Transverse colon (tissue), 4 donors: ENCODE measurements at regions not wholly inside any gene's neighbourhood (a gene's known extent, or its start where the extent isn't known, plus 50 kb on each side); places are given as distances from the start of the nearest gene placed in this dataset.

Experiments
- DNase-seq: peaks from one replicate; pipeline ENCODE4 v3.0.0-alpha.2; 2019
- H3K27ac ChIP-seq, 4 donors: fragments of 200-600 bp; sonication (generic); 2 replicates each; pipeline ENCODE4 v1.5.1; 2016 to 2018; ENCODE audit warnings: inconsistent platforms in 4 of 4
- H3K27me3 ChIP-seq: fragments of 200-600 bp; sonication (generic); 2 replicates; pipeline ENCODE4 v1.5.1; 2017; ENCODE audit warnings: inconsistent platforms
- H3K36me3 ChIP-seq, 4 donors: fragments of 200-600 bp; sonication (generic); 2 replicates each; pipeline ENCODE4 v1.5.1; 2017 to 2019; ENCODE audit warnings: inconsistent platforms in 4 of 4
- H3K4me1 ChIP-seq, 4 donors: fragments of 200-600 bp; sonication (generic); 2 replicates each; pipeline ENCODE4 v1.5.1; 2017 to 2020; ENCODE audit warnings: inconsistent platforms in 4 of 4
- H3K4me3 ChIP-seq, 4 donors: fragments of 200-600 bp; sonication (generic); 1 replicate in 1 of 4; 2 replicates in 3 of 4; pipeline versions ENCODE4 v1.5.1 to v1.6.1; 2017 to 2019; ENCODE audit warnings: inconsistent platforms in 4 of 4
- H3K9me3 ChIP-seq, 2 donors: fragments of 200-600 bp; sonication (generic); 2 replicates each; pipeline ENCODE4 v1.5.1; 2017 to 2019; ENCODE audit warnings: inconsistent platforms in 2 of 2
- CTCF ChIP-seq, 5 experiments: fragments of 200-600 bp in 3 of 5; fragments of 450-650 bp in 2 of 5; sonication (generic) in 3 of 5; IDR thresholded peaks; 1 replicate in 2 of 5; 2 replicates in 3 of 5; pipeline ENCODE4 v1.5.1; 2016 to 2017; ENCODE audit warnings: antibody characterized with exemption in 5 of 5, inconsistent platforms in 3 of 5, mild to moderate bottlenecking in 2 of 5, moderate library complexity in 1 of 5
- EP300 ChIP-seq: sonication (generic); formaldehyde crosslinking; IDR thresholded peaks from one replicate; pipeline ENCODE4 v1.6.1; 2017; ENCODE audit warnings: antibody characterized with exemption, low read depth
- POLR2A ChIP-seq: fragments of 450-650 bp; IDR thresholded peaks from one replicate; pipeline ENCODE4 v1.6.1; 2016; ENCODE audit warnings: antibody characterized with exemption, mild to moderate bottlenecking, moderate library complexity
- POLR2AphosphoS5 ChIP-seq, 3 donors: sonication (generic); formaldehyde crosslinking; IDR thresholded peaks; one replicate each; pipeline ENCODE4 v1.6.1; 2016; ENCODE audit warnings: antibody characterized with exemption in 3 of 3
- WGBS, 2 donors: methylation state at CpG; one replicate each; pipeline ENCODE4 v1.1.5; 2018; ENCODE audit warnings: low coverage in 1 of 2; 5-methylcytosine and 5-hydroxymethylcytosine counted together
- in situ Hi-C, 4 donors: fragments of 200-750 bp; cut with MboI; loops; one replicate each; pipeline versions ENCODE4 v1.15.0 to v1.15.1; 2017; ENCODE audit warnings: low sequenced_read_pairs in 3 of 4, low pct_ligation_motif_present in 1 of 4, low pct_unique_long_range_greater_than_20kb in 1 of 4
- intact Hi-C: fragments of 100-400 bp; cut with DNase I; formaldehyde crosslinking; loops from one replicate; pipeline ENCODE4 v1.15.1; 2023; ENCODE audit warnings: low total_unique reads

GRCh38 chr13:112154301-112155060 is 87.5 kb downstream of the SOX1 start:
- WGBS, 2 donors: 60 to 86% methylated on average over 1 to 14 of the region's 14 CpGs
- H3K9me3 ChIP-seq: peaks cover 0 to 10% of the 10 kb centered on the region in 2 donors

GRCh38 chr13:112158961-112159360 is 92.0 kb downstream of the SOX1 start:
- intact Hi-C loops: no loop called here
- 86% methylated on average over 5 of the region's 5 CpGs; no CpG with 5 or more reads in 1 of the 2 donors for WGBS, 2 donors
- H3K27me3 ChIP-seq: no peaks in the 10 kb centered on the region

More at GRCh38 chr13:112154301-112155060, 87.5 kb downstream of the SOX1 start:
- no peak overlapping the region for H3K4me3 ChIP-seq
- intact Hi-C loops (no loop called here), in situ Hi-C loops (no loop called here)
- no peak overlapping the region for H3K27ac ChIP-seq
- peaks cover 0 to 6% (median 0%) of the 10 kb centered on the region in 4 donors for H3K4me1 ChIP-seq
- H3K27me3 ChIP-seq: no peaks in the 10 kb centered on the region
- DNase-seq: no peak
- H3K36me3 ChIP-seq: no peaks in the 10 kb centered on the region
- TF ChIP-seq CTCF (IDR thresholded peaks at IDR 0.05) (no peak), POLR2A (no peak), EP300 (no peak), POLR2AphosphoS5 (IDR thresholded peaks at IDR 0.05) (no peak)

GRCh38 chr13:112159575-112160547 is 92.9 kb downstream of the SOX1 start:
- H3K36me3 ChIP-seq: no peaks in the 10 kb centered on the region
- peaks cover 0 to 6% (median 0%) of the 10 kb centered on the region in 4 donors for H3K4me1 ChIP-seq
- in situ Hi-C loops (no loop called here), intact Hi-C loops (no loop called here)
- peak; percentile 87 for DNase-seq
- H3K27ac ChIP-seq: peak overlapping the region; percentile 24 to 69 (median 52)
- no peaks in the 10 kb centered on the region for H3K27me3 ChIP-seq
- WGBS, 2 donors: 39 to 63% methylated on average over 3 to 15 of the region's 17 CpGs
- H3K4me3 ChIP-seq: no peak overlapping the region
- H3K9me3 ChIP-seq: peaks cover 0 to 10% of the 10 kb centered on the region in 2 donors
- TF ChIP-seq POLR2AphosphoS5 (IDR thresholded peaks at IDR 0.05) (no peak), POLR2A (no peak), EP300 (no peak), CTCF (IDR thresholded peaks at IDR 0.05) (no peak)

More at GRCh38 chr13:112158961-112159360, 92.0 kb downstream of the SOX1 start:
- TF ChIP-seq EP300 (no peak), POLR2AphosphoS5 (IDR thresholded peaks at IDR 0.05) (no peak), POLR2A (no peak), CTCF (IDR thresholded peaks at IDR 0.05) (no peak)
- Histone ChIP-seq H3K27ac (peak overlapping the region; percentile 24 to 69 (median 52)), H3K4me3 (no peak overlapping the region), H3K9me3 (peaks cover 0 to 10% of the 10 kb centered on the region in 2 donors), H3K36me3 (no peaks in the 10 kb centered on the region), H3K4me1 (peaks cover 0 to 6% (median 0%) of the 10 kb centered on the region in 4 donors)
- no peak for DNase-seq
- in situ Hi-C loops: no loop called here

- no peaks in the 10 kb centered on the region for H3K27me3 ChIP-seq
- DNase-seq: no peak
- no peaks in the 10 kb centered on the region for H3K36me3 ChIP-seq
- 86 to 91% methylated on average over 8 to 14 of the region's 14 CpGs for WGBS, 2 donors
- intact Hi-C loops (no loop called here), in situ Hi-C loops (no loop called here)
- TF ChIP-seq POLR2A (no peak), POLR2AphosphoS5 (IDR thresholded peaks at IDR 0.05) (no peak), EP300 (no peak), CTCF (IDR thresholded peaks at IDR 0.05) (no peak)
- H3K4me1 ChIP-seq: peaks cover 0 to 6% (median 0%) of the 10 kb centered on the region in 4 donors
- H3K4me3 ChIP-seq: no peak overlapping the region
- H3K27ac ChIP-seq: no peak overlapping the region
- H3K9me3 ChIP-seq: peaks cover 0 to 10% of the 10 kb centered on the region in 2 donors
Measured at GRCh38 chr13:112160558-112160957, 93.6 kb downstream of the SOX1 start.
